ENCODE measurements at regions not wholly inside any gene's neighbourhood (a gene's known extent, or its start where the extent isn't known, plus 50 kb on each side); places are given as distances from the start of the nearest gene placed in this dataset.

- H3K4me3 ChIP-seq = no peak overlapping the region
- H3K9me3 ChIP-seq = peaks cover 0 to 9% of the 10 kb centered on the region in 2 donors
- H3K36me3 ChIP-seq = no peaks in the 10 kb centered on the region
- peaks cover 2 to 4% of the 10 kb centered on the region in 2 donors for H3K4me1 ChIP-seq
- intact Hi-C loops (cut with DNase I) = no loop called here
- H3K27me3 ChIP-seq = no peaks in the 10 kb centered on the region
- DNase-seq (ENCODE audit: low spot score in 2 of 2) = no peak
- TF ChIP-seq, protein P1, sequence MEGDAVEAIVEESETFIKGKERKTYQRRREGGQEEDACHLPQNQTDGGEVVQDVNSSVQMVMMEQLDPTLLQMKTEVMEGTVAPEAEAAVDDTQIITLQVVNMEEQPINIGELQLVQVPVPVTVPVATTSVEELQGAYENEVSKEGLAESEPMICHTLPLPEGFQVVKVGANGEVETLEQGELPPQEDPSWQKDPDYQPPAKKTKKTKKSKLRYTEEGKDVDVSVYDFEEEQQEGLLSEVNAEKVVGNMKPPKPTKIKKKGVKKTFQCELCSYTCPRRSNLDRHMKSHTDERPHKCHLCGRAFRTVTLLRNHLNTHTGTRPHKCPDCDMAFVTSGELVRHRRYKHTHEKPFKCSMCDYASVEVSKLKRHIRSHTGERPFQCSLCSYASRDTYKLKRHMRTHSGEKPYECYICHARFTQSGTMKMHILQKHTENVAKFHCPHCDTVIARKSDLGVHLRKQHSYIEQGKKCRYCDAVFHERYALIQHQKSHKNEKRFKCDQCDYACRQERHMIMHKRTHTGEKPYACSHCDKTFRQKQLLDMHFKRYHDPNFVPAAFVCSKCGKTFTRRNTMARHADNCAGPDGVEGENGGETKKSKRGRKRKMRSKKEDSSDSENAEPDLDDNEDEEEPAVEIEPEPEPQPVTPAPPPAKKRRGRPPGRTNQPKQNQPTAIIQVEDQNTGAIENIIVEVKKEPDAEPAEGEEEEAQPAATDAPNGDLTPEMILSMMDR (IDR thresholded peaks at IDR 0.05) = no peak
- no peak overlapping the region for H3K27ac ChIP-seq
Measured at GRCh38 chr3:150074697-150075416, 104.2 kb upstream of the PFN2 start.

GRCh38 chr3:150074277-150074676, 103.6 kb upstream of the PFN2 start:
- Histone ChIP-seq H3K4me3 (no peak overlapping the region), H3K4me1 (no peaks in the 10 kb centered on the region), H3K9me3 (peaks cover 0 to 9% of the 10 kb centered on the region in 2 donors), H3K27me3 (no peaks in the 10 kb centered on the region), H3K27ac (no peak overlapping the region), H3K36me3 (no peaks in the 10 kb centered on the region)
- TF ChIP-seq, protein P1 (IDR thresholded peaks at IDR 0.05) = no peak
- intact Hi-C loops (cut with DNase I) = no loop called here
- DNase-seq (ENCODE audit: low spot score in 2 of 2) = no peak

- intact Hi-C loops (cut with DNase I) = no loop called here
- H3K36me3 ChIP-seq = no peaks in the 10 kb centered on the region
- H3K4me1 ChIP-seq = no peaks in the 10 kb centered on the region
- no peak for DNase-seq (ENCODE audit: low spot score in 2 of 2)
- H3K9me3 ChIP-seq = peaks cover 0 to 9% of the 10 kb centered on the region in 2 donors
- TF ChIP-seq, protein P1 (IDR thresholded peaks at IDR 0.05) = no peak
- no peak overlapping the region for H3K27ac ChIP-seq
- H3K4me3 ChIP-seq = no peak overlapping the region
- H3K27me3 ChIP-seq = no peaks in the 10 kb centered on the region
Measured at GRCh38 chr3:150073513-150073912, 102.8 kb upstream of the PFN2 start.

DNA sequence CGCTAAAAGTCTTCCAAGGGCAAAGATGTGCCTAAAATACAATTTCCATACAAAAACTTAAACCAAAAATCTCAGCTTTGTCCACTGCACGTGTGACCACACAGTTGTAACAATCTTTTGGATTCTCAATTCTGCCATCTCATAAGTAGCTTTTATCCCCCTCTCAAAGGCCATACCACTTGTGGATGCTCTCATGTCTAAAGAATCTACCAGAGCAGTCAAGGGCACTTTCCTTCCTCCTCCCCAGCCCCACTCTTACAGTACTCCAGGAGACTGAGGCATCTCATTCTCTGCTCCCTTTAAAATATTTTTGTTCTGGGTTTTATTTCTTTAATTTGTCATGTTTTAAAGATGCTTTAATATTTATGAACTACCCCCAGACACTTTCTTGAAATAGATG, 102.3 kb upstream of the PFN2 start:
- Histone ChIP-seq H3K4me1 (no peaks in the 10 kb centered on the region), H3K4me3 (no peak overlapping the region), H3K27me3 (no peaks in the 10 kb centered on the region), H3K27ac (no peak overlapping the region), H3K9me3 (peaks cover 0 to 9% of the 10 kb centered on the region in 2 donors), H3K36me3 (no peaks in the 10 kb centered on the region)
- no peak for DNase-seq (ENCODE audit: low spot score in 2 of 2)
- TF ChIP-seq, protein P1 (IDR thresholded peaks at IDR 0.05) = no peak
- intact Hi-C loops (cut with DNase I) = no loop called here

GRCh38 chr3:150072576-150072975, 101.9 kb upstream of the PFN2 start:
- Histone ChIP-seq H3K27me3 (no peaks in the 10 kb centered on the region), H3K4me3 (no peak overlapping the region), H3K4me1 (no peaks in the 10 kb centered on the region), H3K27ac (no peak overlapping the region), H3K9me3 (peaks cover 0 to 9% of the 10 kb centered on the region in 2 donors), H3K36me3 (no peaks in the 10 kb centered on the region)
- TF ChIP-seq, protein P1 (IDR thresholded peaks at IDR 0.05) = no peak
- DNase-seq (ENCODE audit: low spot score in 2 of 2) = no peak
- intact Hi-C loops (cut with DNase I) = no loop called here

Data from ascending aorta (tissue), 2 donors.